ENCODE measurements at regions not wholly inside any gene's neighbourhood (a gene's known extent, or its start where the extent isn't known, plus 50 kb on each side); places are given as distances from the start of the nearest gene placed in this dataset.

DNA sequence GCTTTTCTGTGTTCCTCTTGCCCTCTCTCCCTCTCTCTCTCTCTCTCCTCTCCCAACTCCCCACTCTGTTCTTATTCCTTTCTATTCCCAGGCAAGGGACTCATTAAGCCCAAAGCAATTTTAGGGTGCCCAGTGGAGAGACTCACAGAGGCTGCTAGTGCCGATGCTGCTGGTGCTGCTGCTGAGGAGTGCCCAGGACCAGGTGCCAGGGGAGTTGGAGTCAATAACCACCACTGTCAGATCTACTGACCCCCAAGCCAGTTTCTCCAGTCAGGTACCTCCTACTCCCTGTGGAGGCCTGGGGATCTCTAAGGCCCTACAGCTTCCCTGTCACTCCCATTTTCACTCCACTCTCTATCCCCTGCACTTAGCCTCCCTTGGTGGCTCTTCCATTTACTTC is 54.2 kb upstream of the LAS1L start:
- no peaks in the 10 kb centered on the region for H3F3A ChIP-seq (ENCODE audit: insufficient read depth, low read length, poor library complexity, severe bottlenecking)
- H3K4me2 ChIP-seq (ENCODE audit: low read length), result no peak overlapping the region
- no peak overlapping the region for H3K9ac ChIP-seq (ENCODE audit: low read length)
- no peak overlapping the region for H2AFZ ChIP-seq (ENCODE audit: low read depth, low read length)
- H3K36me3 ChIP-seq (ENCODE audit: insufficient read depth, low read length), result no peaks in the 10 kb centered on the region
- no peak overlapping the region for H3K27ac ChIP-seq (ENCODE audit: low read length)
- TF ChIP-seq EP300 (conservative IDR thresholded peaks at IDR 0.05; ENCODE audit: poor library complexity, severe bottlenecking) (no peak), EZH2 (IDR thresholded peaks at IDR 0.05; ENCODE audit: borderline replicate concordance, insufficient read depth, low read length, poor library complexity, severe bottlenecking) (no peak), MXI1 (conservative IDR thresholded peaks at IDR 0.05; ENCODE audit: poor library complexity, severe bottlenecking) (no peak), RAD21 (conservative IDR thresholded peaks at IDR 0.05) (no peak), SMC3 (conservative IDR thresholded peaks at IDR 0.05; ENCODE audit: poor library complexity) (no peak), TAF1 (IDR thresholded peaks at IDR 0.05; ENCODE audit: low read depth) (no peak), REST (IDR thresholded peaks at IDR 0.05; ENCODE audit: borderline replicate concordance) (no peak), POLR2AphosphoS5 (IDR thresholded peaks at IDR 0.05) (no peak)
- H3K79me2 ChIP-seq (replicated peaks; ENCODE audit: insufficient read depth, low read length), result no peaks in the 10 kb centered on the region
- no peaks in the 10 kb centered on the region for H4K20me1 ChIP-seq (ENCODE audit: insufficient read depth)
- no peak overlapping the region for H3K4me3 ChIP-seq (ENCODE audit: low read length)
- no peaks in the 10 kb centered on the region for H3K9me3 ChIP-seq (ENCODE audit: low read length)
- no peaks in the 10 kb centered on the region for H3K27me3 ChIP-seq (ENCODE audit: insufficient read depth, low read depth, low read length)
- H3K9me2 ChIP-seq (ENCODE audit: insufficient read depth, low read length), result no peaks in the 10 kb centered on the region

DNA sequence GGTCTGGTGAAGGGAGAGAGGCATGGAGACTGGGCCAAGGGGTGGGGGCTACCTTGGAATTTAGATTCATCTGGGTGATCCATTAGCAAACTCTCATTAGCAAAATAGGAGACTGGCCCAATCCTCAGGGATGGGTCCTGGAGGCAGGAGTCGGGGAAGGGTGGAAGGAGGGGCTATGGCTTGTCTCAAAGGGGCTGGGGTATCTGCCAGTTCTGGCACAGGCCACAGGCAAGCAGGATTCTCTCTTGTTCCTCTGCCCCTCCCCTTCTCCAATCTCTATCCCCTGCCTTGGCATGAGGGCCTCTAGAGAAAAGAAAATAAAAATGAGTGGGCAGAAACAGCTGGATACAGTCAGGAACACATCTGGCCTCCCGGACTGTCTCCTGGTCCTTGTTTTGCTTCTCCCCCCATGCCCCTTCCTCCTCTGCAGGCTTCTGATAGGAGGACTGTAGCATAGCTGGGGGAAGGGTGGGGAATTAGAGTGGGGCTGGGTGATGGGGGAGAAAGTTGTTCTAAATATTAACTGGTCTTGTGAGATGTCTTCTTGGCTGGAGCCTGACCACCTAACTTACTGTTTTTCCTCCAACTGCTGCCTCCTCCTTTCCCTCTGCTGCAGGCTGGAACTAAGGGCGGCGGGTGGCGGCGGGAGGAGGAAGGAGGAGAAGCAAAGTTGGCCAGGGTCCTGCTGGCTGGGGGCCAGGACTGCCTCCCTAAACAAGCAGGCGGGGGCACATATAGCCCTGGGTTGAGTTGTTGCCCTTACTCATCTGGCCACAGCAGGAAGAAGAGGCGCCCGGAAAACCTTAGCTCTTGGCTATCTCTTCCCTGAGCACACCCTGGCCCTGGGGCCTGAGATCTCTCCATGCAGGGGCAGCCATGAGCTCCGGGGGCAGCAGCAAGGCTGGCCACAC is 53.3 kb upstream of the LAS1L start:
- TF ChIP-seq RAD21 (conservative IDR thresholded peaks at IDR 0.05), result no peak
- TF ChIP-seq SMC3 (conservative IDR thresholded peaks at IDR 0.05; ENCODE audit: poor library complexity), result no peak
- no peak for TF ChIP-seq POLR2AphosphoS5 (IDR thresholded peaks at IDR 0.05)
- TF ChIP-seq EZH2 (IDR thresholded peaks at IDR 0.05; ENCODE audit: borderline replicate concordance, insufficient read depth, low read length, poor library complexity, severe bottlenecking), result no peak
- no peak for TF ChIP-seq REST (IDR thresholded peaks at IDR 0.05; ENCODE audit: borderline replicate concordance)
- TF ChIP-seq MXI1 (conservative IDR thresholded peaks at IDR 0.05; ENCODE audit: poor library complexity, severe bottlenecking), result no peak
- no peaks in the 10 kb centered on the region for H4K20me1 ChIP-seq (ENCODE audit: insufficient read depth)
- no peaks in the 10 kb centered on the region for H3K27me3 ChIP-seq (ENCODE audit: insufficient read depth, low read depth, low read length)
- no peak overlapping the region for H3K27ac ChIP-seq (ENCODE audit: low read length)
- H3K9me3 ChIP-seq (ENCODE audit: low read length), result no peaks in the 10 kb centered on the region
- no peak overlapping the region for H3K4me3 ChIP-seq (ENCODE audit: low read length)
- H3K4me2 ChIP-seq (ENCODE audit: low read length), result no peak overlapping the region
- H3K79me2 ChIP-seq (replicated peaks; ENCODE audit: insufficient read depth, low read length), result no peaks in the 10 kb centered on the region
- no peaks in the 10 kb centered on the region for H3K36me3 ChIP-seq (ENCODE audit: insufficient read depth, low read length)
- no peaks in the 10 kb centered on the region for H3F3A ChIP-seq (ENCODE audit: insufficient read depth, low read length, poor library complexity, severe bottlenecking)
- H3K9ac ChIP-seq (ENCODE audit: low read length), result no peak overlapping the region
- H3K9me2 ChIP-seq (ENCODE audit: insufficient read depth, low read length), result no peaks in the 10 kb centered on the region
- no peak overlapping the region for H2AFZ ChIP-seq (ENCODE audit: low read depth, low read length)
